ENCODE measurements at regions not wholly inside any gene's neighbourhood (a gene's known extent, or its start where the extent isn't known, plus 50 kb on each side); places are given as distances from the start of the nearest gene placed in this dataset.
"Not testable (repeated sequence)": the region's sequence is repeated elsewhere in the genome, so short reads cannot be mapped to it uniquely, and the experiment has no call there.

DNA sequence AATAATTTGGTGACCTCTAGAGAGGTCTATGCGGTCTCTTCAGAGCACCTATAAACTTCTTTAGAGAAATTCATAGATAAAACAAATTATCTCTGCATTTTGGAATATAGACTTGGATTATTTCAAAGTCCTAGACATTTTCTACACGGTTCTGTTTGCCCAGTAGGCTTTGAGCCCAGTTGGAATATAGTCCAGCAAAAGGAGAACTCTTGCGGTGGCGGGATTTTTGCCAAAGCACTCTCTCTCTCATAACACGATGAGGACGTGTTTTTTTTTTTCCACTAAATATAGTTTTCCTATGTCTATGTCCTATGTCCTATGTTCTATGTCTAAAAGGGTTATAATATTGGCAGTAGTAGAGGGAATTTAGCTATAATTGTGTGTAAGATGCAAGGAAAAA is 164.9 kb upstream of the AGR3 start:
- peak; percentile 65 for DNase-seq (ENCODE audit: low read depth)

- DNase-seq (ENCODE audit: low read depth): not testable (repeated sequence)
Measured at GRCh38 chr7:17053164-17053563, 171.4 kb upstream of the AGR3 start.

DNA sequence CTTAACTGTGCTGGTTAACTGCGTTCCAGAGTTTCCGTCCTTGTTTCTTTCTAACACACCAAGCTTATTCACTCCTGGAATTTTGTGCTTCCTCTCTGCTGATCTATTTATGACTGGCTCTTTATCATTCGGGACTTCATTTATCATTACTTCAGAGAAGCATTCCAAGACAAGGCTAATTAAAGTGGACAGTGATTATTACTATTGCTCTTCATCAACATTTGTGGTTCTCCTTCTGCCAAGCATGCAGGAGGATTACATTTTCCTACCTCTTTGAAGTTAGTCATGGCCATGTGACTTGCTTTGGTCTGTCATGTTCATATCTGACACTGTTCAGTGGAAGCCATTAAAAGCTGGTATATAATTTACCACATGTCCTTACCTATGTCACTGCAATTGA is 172.4 kb upstream of the AGR3 start:
- no peak for DNase-seq (ENCODE audit: low read depth)

DNA sequence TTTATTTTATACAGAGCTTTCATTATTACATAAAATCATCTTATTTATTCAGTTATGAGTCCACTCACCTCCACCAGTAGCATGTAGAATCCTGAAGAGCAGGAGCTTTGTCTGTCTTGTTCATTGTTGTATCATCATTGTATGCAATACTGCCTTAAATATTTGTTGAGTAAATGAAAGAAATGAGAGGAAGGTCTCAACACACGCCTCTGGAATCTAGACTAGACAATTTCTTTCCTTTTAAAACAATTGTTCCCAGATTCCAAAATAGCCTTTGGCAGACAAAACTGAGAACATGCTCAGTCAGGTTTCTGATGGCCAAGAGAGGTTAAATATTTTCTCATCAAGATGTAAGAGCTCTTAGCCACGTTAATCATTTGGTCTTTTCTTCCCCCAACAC is 173.1 kb upstream of the AGR3 start:
- no peak for DNase-seq (ENCODE audit: low read depth)

DNA sequence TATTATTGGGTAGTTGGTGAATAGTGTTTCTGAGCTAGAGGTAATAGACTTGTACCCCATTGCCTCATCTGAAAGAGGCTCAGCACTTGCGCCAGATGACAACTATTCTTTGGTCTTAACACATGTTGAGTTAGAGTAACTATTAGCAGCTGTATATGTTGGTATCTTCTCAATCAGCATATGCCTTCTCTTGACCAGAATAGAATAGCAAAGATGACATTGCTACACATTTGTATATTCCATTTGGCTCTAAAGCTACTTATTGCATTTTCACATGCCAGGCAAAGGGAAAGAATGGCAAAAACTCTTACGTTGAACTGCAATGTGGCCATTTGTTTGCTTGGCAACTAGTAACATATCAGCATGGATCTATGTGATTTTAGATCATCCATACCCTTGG is 173.8 kb upstream of the AGR3 start:
- DNase-seq (ENCODE audit: low read depth): no peak

- no peak for DNase-seq (ENCODE audit: low read depth)
Measured at GRCh38 chr7:17056491-17057142, 174.8 kb upstream of the AGR3 start.

- DNase-seq (ENCODE audit: low read depth): no peak
Measured at GRCh38 chr7:17057143-17057509, 175.3 kb upstream of the AGR3 start.

- peak; percentile 48 for DNase-seq (ENCODE audit: low read depth)
Measured at GRCh38 chr7:17058568-17058967, 176.8 kb upstream of the AGR3 start.

DNA sequence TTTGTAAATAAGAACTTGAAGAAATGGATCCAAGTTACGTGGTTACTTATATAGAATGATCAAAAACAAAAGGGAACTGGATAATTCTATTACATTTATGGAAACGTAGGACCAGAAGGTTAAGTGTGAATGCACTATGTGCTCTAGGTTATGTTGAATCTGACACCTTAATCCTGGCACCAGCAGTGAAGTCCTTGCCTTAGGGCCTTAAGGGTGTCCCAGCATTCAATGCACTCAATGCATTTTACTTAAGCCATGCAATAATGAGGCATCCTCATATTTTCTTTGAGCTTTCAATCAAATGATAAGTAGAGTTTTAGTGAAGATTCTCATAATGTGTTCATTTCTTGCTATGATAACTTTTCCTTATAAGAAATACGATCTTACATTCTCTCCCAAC is 178.3 kb upstream of the AGR3 start:
- DNase-seq (ENCODE audit: low read depth): no peak

DNA sequence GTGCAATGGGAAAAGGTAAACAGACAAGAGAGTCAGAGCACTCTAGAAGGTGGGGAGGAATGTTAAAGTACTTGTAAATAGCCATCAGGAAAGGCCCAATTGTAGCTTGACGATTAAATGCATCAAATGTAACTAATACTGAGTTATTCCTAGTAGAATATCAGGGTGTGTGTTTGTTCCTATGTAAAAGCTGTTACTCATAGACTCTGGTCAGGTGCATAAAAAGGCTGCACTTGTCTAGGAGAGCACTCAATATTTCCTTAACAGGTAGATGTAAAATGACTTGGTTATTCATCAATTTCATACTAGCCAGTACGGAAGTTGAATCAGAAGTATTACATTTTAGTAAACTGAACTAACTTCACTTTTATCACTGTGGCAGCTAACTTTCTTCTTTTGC is 179.7 kb upstream of the AGR3 start:
- no peak for DNase-seq (ENCODE audit: low read depth)

DNA sequence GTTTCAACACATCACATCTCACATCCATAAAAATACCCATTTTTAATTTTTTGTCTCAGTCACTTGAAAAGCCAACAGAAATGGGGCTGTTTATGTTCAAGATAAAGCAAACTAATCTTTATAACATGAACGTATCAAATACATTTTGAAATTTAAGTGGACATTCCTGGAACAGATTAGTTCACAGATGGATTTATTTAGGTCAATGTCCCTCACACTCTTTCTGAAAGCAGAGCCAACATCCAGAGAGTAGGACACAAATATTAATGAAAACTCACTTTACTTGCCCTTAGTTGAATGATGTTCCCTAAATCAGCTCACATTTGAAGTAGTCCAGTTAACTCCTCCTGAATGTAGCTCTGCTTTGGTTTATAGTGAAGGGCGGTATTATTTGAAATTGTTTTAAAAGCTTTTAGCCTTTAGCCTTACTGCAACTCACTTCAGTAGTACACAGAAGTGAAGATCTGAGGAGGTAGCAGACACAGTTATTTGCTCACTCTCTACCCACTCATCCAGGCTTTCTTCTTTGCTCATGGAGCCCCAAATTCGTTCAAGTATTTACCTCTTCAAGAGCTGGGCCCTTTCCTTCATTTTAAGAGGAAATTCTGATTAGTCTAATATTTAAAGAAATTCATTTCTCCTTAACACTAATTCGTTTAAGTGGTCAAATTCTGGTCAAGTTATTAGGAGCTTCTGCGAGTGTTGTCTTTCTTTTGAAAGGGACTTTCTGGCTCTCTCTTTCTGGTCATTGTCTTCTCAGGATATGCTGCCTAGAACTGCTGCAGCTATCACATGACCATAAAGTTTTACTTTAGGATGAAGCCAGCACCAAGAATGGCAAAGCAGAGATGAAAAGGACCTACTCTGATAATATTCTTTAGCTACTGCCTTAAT is 180.6 kb upstream of the AGR3 start:
- DNase-seq (ENCODE audit: low read depth): no peak

- no peak for DNase-seq (ENCODE audit: low read depth)
Measured at GRCh38 chr7:17063045-17063383, 181.2 kb upstream of the AGR3 start.

DNA sequence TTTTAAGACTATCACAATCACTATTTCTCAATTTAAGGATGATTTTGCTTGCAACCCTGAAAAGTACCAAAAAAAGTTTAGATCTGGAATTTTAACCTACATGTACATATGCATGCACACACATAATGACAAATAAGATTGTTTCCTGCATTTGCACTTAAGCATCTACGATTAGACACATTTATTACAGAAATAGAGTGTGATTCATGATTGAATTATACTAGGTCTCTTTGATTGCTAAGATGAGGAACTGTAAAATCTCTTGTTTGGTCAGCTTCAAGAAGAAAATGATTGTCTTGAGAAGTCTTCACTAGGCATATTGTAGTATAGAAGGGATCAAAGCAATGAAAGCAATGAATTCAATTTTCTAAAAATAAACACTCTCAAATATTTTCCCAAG is 185.9 kb upstream of the AGR3 start:
- no peak for DNase-seq (ENCODE audit: low read depth)

GRCh38 chr7:17069146-17069545 is 187.4 kb upstream of the AGR3 start:
- no peak for DNase-seq (ENCODE audit: low read depth)

- DNase-seq (ENCODE audit: low read depth): no peak
Measured at GRCh38 chr7:17070231-17070708, 188.5 kb upstream of the AGR3 start.

- no peak for DNase-seq (ENCODE audit: low read depth)
Measured at GRCh38 chr7:17071866-17072265, 190.1 kb upstream of the AGR3 start.

DNA sequence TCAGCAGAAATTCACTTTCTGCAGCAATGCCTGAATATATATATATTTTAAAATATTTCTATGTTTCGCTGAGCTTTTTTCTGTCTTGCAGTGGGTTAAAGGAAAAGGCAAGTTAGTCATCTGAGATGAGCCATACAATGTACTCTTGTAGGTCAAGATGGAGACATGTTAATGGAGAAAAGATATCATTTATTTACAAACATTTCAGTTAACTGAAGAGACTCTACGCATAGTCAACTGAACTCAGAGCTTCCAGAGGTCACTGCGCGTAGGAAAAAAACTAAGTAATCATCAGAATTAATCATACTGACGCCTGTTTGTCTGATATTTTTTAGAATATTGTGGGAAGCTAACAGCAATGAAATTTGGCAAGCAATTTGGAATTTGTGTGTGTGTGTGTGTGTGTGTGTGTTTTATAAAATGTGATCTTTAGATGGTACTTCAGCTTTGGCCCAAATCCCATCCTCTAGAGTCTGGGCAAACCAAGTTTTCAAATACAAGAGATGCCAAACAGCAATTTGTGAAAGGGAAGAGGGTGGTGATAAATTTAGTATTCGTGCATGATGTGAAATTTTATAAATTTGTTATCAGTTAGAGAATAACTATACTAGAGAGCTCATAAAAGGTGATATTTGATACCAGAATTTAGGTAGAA is 193.9 kb upstream of the AGR3 start:
- DNase-seq (ENCODE audit: low read depth): no peak

DNA sequence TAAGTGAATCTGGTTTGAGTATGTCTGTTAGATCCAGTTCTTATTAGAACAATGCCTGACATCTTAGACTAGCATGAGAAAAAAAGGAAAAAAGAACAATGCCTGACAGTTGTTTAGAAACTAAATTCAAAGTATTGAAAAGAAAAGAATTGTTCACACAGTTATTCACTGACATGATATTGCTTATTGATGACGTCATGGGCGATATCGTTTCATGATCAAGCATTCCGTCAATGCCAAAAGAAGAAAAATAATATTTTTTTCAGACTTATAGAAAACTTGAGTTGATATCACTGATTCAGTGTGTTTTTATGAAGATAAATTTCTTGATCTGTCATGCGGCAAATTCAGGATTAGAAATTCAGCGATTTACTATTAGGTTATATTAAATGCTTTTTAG is 196.5 kb upstream of the AGR3 start:
- DNase-seq (ENCODE audit: low read depth): no peak

DNA sequence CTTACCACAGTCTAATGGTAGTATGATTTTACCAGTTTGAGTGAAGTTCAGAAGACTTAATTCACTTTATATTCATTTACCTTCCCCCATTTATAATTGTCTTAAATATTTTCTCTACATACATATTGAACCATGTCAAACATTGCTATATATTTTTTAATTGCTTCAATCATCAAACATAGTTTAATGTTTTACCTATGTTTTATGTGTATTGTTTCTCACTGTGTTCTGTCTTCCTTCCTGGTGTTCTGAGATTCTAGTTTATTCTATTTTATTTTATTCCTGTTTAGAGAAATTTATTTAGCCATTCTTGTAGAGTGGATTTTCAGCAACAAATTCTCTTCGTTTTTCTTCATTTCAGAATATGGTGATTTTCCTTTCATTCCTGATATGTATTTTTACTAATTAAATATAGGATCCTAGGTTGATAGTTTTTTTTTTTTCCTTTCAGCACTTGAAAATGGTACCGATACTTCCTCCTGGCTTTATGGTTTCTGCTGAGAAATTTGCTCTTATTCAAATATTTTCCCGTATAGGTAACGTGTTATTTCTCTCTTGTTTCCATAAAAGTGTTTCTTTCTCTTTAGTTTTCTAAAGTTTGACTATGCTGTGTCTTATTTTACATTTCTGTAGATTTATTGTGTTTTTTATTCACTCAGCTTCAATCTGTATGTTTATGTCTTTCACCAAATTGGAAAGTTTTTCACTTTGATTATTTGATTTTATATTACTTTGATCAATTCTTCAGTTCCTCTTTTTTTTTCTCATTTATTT is 201.8 kb upstream of the AGR3 start:
- no peak for DNase-seq (ENCODE audit: low read depth)

DNA sequence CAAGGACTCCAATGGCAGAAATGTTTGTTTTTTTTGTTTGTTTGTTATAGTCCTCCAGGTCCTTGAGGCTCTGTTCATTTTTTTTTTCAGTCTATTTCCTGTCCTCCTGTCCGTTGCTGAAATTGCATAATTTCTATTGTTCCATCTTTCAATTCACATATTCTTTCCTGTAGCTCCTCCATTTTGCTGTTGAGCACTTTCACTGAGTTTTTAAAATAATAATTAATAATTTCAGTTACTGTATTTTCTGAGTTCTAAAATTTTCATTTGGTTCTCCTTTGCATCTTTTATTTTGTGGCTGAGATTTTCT is 202.3 kb upstream of the AGR3 start:
- DNase-seq (ENCODE audit: low read depth): no peak

GRCh38 chr7:17085186-17085585 is 203.4 kb upstream of the AGR3 start:
- DNase-seq (ENCODE audit: low read depth): no peak

- DNase-seq (ENCODE audit: low read depth): no peak
Measured at GRCh38 chr7:17086403-17086802, 204.6 kb upstream of the AGR3 start.

- DNase-seq (ENCODE audit: low read depth): peak; percentile 74
Measured at GRCh38 chr7:17090751-17091150, 207.7 kb upstream of the AHR start.
